ENCODE measurements at regions not wholly inside any gene's neighbourhood (a gene's known extent, or its start where the extent isn't known, plus 50 kb on each side); places are given as distances from the start of the nearest gene placed in this dataset.

DNA sequence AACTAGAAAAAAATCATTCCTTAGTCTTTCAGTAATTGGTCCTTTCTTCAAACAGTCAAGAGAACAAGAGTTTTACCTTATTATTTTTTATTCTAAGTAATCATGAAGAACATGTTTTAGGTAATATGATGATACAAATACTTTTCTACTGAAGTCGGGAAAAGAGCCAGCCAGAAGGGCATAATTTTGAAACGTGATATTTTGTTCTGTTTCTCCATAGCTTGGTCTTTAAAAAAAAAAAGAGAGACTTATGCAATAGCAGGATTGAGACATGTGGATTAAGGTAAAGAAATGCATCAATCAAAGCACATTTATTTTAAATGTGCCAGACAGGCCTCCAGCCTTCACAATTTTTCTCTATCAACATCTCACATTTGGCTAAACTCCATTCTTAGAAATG, 1016.8 kb downstream of the CNTNAP5 start (continued):
- TF ChIP-seq ZNF138 (CRISPR knock-in tag; conservative IDR thresholded peaks at IDR 0.05) (no peak), ZNF121 (CRISPR knock-in tag; IDR thresholded peaks at IDR 0.05) (no peak), ZNF396 (CRISPR knock-in tag; IDR thresholded peaks at IDR 0.05; ENCODE audit: borderline replicate concordance) (no peak), GRHL2 (CRISPR knock-in tag; IDR thresholded peaks at IDR 0.05; ENCODE audit: insufficient replicate concordance, severe bottlenecking) (no peak)
- TF ChIP-seq, protein P1, sequence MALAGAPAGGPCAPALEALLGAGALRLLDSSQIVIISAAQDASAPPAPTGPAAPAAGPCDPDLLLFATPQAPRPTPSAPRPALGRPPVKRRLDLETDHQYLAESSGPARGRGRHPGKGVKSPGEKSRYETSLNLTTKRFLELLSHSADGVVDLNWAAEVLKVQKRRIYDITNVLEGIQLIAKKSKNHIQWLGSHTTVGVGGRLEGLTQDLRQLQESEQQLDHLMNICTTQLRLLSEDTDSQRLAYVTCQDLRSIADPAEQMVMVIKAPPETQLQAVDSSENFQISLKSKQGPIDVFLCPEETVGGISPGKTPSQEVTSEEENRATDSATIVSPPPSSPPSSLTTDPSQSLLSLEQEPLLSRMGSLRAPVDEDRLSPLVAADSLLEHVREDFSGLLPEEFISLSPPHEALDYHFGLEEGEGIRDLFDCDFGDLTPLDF (CRISPR knock-in tag; IDR thresholded peaks at IDR 0.05) = no peak
- TF ChIP-seq, protein P2, sequence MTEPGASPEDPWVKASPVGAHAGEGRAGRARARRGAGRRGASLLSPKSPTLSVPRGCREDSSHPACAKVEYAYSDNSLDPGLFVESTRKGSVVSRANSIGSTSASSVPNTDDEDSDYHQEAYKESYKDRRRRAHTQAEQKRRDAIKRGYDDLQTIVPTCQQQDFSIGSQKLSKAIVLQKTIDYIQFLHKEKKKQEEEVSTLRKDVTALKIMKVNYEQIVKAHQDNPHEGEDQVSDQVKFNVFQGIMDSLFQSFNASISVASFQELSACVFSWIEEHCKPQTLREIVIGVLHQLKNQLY (CRISPR knock-in tag; IDR thresholded peaks at IDR 0.05) = no peak

DNA sequence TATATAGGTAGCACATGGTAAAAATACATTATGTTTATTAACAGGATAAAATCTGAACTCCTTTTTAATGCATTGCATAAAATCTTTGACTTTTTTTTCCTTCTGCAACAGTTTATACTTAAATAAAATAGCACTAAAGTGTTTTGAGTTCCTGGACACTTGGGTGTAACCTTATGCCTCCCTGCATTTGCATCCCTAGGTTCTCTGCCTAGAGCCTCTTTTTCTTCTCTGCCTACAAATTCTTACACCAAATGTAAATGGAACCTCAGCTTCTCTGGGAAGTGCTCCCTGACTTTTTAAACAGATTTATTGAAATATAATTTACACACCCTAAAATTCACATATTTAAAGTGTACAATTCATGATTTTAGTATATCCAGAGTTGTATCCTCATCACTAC, 1017.6 kb downstream of the CNTNAP5 start:
- no peak for ATAC-seq
- Mint-ChIP-seq H3K27me3 (ENCODE audit: low read depth) (no peaks in the 10 kb centered on the region), H3K9me3 (peaks cover 29% of the 10 kb centered on the region), H3K4me3 (no peak overlapping the region), H3K36me3 (peaks cover 6% of the 10 kb centered on the region), H3K4me1 (no peaks in the 10 kb centered on the region), H3K27ac (no peak overlapping the region)
- CTCF ChIA-PET = no interaction called here
- no peak for TF ChIP-seq TCF7 (CRISPR knock-in tag; IDR thresholded peaks at IDR 0.05; ENCODE audit: low read depth)
- TF ChIP-seq, protein P3, sequence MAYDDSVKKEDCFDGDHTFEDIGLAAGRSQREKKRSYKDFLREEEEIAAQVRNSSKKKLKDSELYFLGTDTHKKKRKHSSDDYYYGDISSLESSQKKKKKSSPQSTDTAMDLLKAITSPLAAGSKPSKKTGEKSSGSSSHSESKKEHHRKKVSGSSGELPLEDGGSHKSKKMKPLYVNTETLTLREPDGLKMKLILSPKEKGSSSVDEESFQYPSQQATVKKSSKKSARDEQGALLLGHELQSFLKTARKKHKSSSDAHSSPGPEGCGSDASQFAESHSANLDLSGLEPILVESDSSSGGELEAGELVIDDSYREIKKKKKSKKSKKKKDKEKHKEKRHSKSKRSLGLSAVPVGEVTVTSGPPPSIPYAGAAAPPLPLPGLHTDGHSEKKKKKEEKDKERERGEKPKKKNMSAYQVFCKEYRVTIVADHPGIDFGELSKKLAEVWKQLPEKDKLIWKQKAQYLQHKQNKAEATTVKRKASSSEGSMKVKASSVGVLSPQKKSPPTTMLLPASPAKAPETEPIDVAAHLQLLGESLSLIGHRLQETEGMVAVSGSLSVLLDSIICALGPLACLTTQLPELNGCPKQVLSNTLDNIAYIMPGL (CRISPR knock-in tag; IDR thresholded peaks at IDR 0.05) = no peak
- TF ChIP-seq, protein P1 (CRISPR knock-in tag; IDR thresholded peaks at IDR 0.05) = no peak
- TF ChIP-seq, protein P4, sequence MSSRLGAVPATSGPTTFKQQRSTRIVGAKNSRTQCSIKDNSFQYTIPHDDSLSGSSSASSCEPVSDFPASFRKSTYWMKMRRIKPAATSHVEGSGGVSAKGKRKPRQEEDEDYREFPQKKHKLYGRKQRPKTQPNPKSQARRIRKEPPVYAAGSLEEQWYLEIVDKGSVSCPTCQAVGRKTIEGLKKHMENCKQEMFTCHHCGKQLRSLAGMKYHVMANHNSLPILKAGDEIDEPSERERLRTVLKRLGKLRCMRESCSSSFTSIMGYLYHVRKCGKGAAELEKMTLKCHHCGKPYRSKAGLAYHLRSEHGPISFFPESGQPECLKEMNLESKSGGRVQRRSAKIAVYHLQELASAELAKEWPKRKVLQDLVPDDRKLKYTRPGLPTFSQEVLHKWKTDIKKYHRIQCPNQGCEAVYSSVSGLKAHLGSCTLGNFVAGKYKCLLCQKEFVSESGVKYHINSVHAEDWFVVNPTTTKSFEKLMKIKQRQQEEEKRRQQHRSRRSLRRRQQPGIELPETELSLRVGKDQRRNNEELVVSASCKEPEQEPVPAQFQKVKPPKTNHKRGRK (CRISPR knock-in tag; IDR thresholded peaks at IDR 0.05; ENCODE audit: borderline replicate concordance) = no peak
- TF ChIP-seq, protein P5, sequence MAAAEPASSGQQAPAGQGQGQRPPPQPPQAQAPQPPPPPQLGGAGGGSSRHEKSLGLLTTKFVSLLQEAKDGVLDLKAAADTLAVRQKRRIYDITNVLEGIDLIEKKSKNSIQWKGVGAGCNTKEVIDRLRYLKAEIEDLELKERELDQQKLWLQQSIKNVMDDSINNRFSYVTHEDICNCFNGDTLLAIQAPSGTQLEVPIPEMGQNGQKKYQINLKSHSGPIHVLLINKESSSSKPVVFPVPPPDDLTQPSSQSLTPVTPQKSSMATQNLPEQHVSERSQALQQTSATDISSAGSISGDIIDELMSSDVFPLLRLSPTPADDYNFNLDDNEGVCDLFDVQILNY (CRISPR knock-in tag; IDR thresholded peaks at IDR 0.05) = no peak
- TF ChIP-seq, protein P6, sequence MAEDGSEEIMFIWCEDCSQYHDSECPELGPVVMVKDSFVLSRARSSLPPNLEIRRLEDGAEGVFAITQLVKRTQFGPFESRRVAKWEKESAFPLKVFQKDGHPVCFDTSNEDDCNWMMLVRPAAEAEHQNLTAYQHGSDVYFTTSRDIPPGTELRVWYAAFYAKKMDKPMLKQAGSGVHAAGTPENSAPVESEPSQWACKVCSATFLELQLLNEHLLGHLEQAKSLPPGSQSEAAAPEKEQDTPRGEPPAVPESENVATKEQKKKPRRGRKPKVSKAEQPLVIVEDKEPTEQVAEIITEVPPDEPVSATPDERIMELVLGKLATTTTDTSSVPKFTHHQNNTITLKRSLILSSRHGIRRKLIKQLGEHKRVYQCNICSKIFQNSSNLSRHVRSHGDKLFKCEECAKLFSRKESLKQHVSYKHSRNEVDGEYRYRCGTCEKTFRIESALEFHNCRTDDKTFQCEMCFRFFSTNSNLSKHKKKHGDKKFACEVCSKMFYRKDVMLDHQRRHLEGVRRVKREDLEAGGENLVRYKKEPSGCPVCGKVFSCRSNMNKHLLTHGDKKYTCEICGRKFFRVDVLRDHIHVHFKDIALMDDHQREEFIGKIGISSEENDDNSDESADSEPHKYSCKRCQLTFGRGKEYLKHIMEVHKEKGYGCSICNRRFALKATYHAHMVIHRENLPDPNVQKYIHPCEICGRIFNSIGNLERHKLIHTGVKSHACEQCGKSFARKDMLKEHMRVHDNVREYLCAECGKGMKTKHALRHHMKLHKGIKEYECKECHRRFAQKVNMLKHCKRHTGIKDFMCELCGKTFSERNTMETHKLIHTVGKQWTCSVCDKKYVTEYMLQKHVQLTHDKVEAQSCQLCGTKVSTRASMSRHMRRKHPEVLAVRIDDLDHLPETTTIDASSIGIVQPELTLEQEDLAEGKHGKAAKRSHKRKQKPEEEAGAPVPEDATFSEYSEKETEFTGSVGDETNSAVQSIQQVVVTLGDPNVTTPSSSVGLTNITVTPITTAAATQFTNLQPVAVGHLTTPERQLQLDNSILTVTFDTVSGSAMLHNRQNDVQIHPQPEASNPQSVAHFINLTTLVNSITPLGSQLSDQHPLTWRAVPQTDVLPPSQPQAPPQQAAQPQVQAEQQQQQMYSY (CRISPR knock-in tag; IDR thresholded peaks at IDR 0.05) = no peak
- TF ChIP-seq, protein P7, sequence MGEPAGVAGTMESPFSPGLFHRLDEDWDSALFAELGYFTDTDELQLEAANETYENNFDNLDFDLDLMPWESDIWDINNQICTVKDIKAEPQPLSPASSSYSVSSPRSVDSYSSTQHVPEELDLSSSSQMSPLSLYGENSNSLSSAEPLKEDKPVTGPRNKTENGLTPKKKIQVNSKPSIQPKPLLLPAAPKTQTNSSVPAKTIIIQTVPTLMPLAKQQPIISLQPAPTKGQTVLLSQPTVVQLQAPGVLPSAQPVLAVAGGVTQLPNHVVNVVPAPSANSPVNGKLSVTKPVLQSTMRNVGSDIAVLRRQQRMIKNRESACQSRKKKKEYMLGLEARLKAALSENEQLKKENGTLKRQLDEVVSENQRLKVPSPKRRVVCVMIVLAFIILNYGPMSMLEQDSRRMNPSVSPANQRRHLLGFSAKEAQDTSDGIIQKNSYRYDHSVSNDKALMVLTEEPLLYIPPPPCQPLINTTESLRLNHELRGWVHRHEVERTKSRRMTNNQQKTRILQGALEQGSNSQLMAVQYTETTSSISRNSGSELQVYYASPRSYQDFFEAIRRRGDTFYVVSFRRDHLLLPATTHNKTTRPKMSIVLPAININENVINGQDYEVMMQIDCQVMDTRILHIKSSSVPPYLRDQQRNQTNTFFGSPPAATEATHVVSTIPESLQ (CRISPR knock-in tag; IDR thresholded peaks at IDR 0.05) = no peak
- TF ChIP-seq, protein P8, sequence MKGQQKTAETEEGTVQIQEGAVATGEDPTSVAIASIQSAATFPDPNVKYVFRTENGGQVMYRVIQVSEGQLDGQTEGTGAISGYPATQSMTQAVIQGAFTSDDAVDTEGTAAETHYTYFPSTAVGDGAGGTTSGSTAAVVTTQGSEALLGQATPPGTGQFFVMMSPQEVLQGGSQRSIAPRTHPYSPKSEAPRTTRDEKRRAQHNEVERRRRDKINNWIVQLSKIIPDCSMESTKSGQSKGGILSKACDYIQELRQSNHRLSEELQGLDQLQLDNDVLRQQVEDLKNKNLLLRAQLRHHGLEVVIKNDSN (CRISPR knock-in tag; IDR thresholded peaks at IDR 0.05) = no peak
- TF ChIP-seq, protein P9, sequence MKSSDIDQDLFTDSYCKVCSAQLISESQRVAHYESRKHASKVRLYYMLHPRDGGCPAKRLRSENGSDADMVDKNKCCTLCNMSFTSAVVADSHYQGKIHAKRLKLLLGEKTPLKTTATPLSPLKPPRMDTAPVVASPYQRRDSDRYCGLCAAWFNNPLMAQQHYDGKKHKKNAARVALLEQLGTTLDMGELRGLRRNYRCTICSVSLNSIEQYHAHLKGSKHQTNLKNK (CRISPR knock-in tag; IDR thresholded peaks at IDR 0.05) = no peak
- TF ChIP-seq, protein P10, sequence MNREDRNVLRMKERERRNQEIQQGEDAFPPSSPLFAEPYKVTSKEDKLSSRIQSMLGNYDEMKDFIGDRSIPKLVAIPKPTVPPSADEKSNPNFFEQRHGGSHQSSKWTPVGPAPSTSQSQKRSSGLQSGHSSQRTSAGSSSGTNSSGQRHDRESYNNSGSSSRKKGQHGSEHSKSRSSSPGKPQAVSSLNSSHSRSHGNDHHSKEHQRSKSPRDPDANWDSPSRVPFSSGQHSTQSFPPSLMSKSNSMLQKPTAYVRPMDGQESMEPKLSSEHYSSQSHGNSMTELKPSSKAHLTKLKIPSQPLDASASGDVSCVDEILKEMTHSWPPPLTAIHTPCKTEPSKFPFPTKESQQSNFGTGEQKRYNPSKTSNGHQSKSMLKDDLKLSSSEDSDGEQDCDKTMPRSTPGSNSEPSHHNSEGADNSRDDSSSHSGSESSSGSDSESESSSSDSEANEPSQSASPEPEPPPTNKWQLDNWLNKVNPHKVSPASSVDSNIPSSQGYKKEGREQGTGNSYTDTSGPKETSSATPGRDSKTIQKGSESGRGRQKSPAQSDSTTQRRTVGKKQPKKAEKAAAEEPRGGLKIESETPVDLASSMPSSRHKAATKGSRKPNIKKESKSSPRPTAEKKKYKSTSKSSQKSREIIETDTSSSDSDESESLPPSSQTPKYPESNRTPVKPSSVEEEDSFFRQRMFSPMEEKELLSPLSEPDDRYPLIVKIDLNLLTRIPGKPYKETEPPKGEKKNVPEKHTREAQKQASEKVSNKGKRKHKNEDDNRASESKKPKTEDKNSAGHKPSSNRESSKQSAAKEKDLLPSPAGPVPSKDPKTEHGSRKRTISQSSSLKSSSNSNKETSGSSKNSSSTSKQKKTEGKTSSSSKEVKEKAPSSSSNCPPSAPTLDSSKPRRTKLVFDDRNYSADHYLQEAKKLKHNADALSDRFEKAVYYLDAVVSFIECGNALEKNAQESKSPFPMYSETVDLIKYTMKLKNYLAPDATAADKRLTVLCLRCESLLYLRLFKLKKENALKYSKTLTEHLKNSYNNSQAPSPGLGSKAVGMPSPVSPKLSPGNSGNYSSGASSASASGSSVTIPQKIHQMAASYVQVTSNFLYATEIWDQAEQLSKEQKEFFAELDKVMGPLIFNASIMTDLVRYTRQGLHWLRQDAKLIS (CRISPR knock-in tag; IDR thresholded peaks at IDR 0.05; ENCODE audit: borderline replicate concordance) = no peak
- POLR2A ChIA-PET = no interaction called here
- no peak for DNase-seq (ENCODE audit: low spot score)

Data from WTC11 (cell line).